H1 (cell line): ENCODE measurements at regions not wholly inside any gene's neighbourhood (a gene's known extent, or its start where the extent isn't known, plus 50 kb on each side); places are given as distances from the start of the nearest gene placed in this dataset.

Experiments
- BCL11A ChIP-seq, 2 experiments: IDR thresholded peaks; one replicate each; pipeline ENCODE4 v1.6.1; 2011; ENCODE audit warnings: low read depth in 2 of 2, low read length in 2 of 2, mild to moderate bottlenecking in 2 of 2
- BRCA1 ChIP-seq: IDR thresholded peaks from 2 replicates; pipeline ENCODE4 v1.6.1; 2012; ENCODE audit warnings: low read depth, low read length, improper control_type of control experiment
- CBX8 ChIP-seq: fragments of 300-800, 300-1000 bp; sonication (generic); IDR thresholded peaks from 2 replicates; pipeline ENCODE4 v1.7.1; 2016; ENCODE audit warnings: low read depth, low read length, borderline replicate concordance
- CEBPB ChIP-seq: IDR thresholded peaks from 2 replicates; pipeline ENCODE4 v1.6.1; 2012; ENCODE audit warnings: low read depth, low read length
- CHD1 ChIP-seq: IDR thresholded peaks from 2 replicates; pipeline ENCODE4 v1.6.1; 2012; ENCODE audit warnings: low read depth, low read length, improper control_type of control experiment
- CTBP2 ChIP-seq: IDR thresholded peaks from 2 replicates; pipeline ENCODE4 v1.7.0; 2011; ENCODE audit warnings: borderline replicate concordance, mild to moderate bottlenecking, moderate library complexity, mixed read lengths, low read length; ENCODE audit not compliant: insufficient read depth, insufficient read length
- EZH2 ChIP-seq: fragments of 200-600 bp; sonication (generic); IDR thresholded peaks from 2 replicates; pipeline ENCODE4 v1.7.1; 2012; ENCODE audit warnings: low read depth, mild to moderate bottlenecking, moderate library complexity, low read length, inconsistent platforms; ENCODE audit not compliant: severe bottlenecking
- GABPA ChIP-seq: IDR thresholded peaks from 2 replicates; pipeline ENCODE4 v1.6.1; 2011; ENCODE audit warnings: mild to moderate bottlenecking, low read length, moderate library complexity, borderline replicate concordance; ENCODE audit not compliant: insufficient read depth
- HDAC2 ChIP-seq, 2 experiments: fragments of 300-600 bp in 1 of 2; sonication (generic) in 1 of 2; IDR thresholded peaks; 2 replicates each; pipeline ENCODE4 v1.6.1; 2011 to 2012; ENCODE audit warnings: low read depth in 2 of 2, low read length in 2 of 2, mild to moderate bottlenecking in 2 of 2, moderate library complexity in 2 of 2, borderline replicate concordance in 1 of 2, inconsistent platforms in 1 of 2
- KDM5A ChIP-seq: fragments of 200-600 bp; IDR thresholded peaks from 2 replicates; pipeline ENCODE4 v1.7.1; 2012; ENCODE audit warnings: mild to moderate bottlenecking, low read length, inconsistent platforms, mixed read lengths
- NANOG ChIP-seq: IDR thresholded peaks from 2 replicates; pipeline ENCODE4 v1.6.1; 2011; ENCODE audit warnings: low read length, low read depth, mild to moderate bottlenecking, inconsistent platforms; ENCODE audit not compliant: insufficient read depth, poor library complexity, severe bottlenecking
- NRF1 ChIP-seq: IDR thresholded peaks from 2 replicates; pipeline ENCODE4 v1.6.1; 2011; ENCODE audit warnings: mild to moderate bottlenecking, low read depth, low read length, improper control_type of control experiment
- POLR2A ChIP-seq, 2 experiments: IDR thresholded peaks; 1 replicate in 1 of 2; 2 replicates in 1 of 2; pipeline ENCODE4 v1.6.1; 2011; ENCODE audit warnings: low read depth in 2 of 2, low read length in 2 of 2, mild to moderate bottlenecking in 2 of 2; ENCODE audit errors: control extremely low read depth in 1 of 2
- POLR2AphosphoS5 ChIP-seq: IDR thresholded peaks from 2 replicates; pipeline ENCODE4 v1.6.1; 2011; ENCODE audit warnings: low read depth, low read length
- POU5F1 ChIP-seq: IDR thresholded peaks from 2 replicates; pipeline ENCODE4 v1.6.1; 2011; ENCODE audit warnings: low read depth, mild to moderate bottlenecking, low read length, moderate library complexity
- SAP30 ChIP-seq: fragments of 300-600 bp; sonication (generic); IDR thresholded peaks from 2 replicates; pipeline ENCODE4 v1.7.1; 2012; ENCODE audit warnings: low read length, moderate library complexity, mild to moderate bottlenecking, inconsistent platforms; ENCODE audit not compliant: insufficient read depth, insufficient replicate concordance
- SIRT6 ChIP-seq: IDR thresholded peaks from one replicate; pipeline ENCODE4 v1.7.1; 2012; ENCODE audit warnings: low read length, inconsistent platforms
- SP4 ChIP-seq: IDR thresholded peaks from 2 replicates; pipeline ENCODE4 v1.6.1; 2012; ENCODE audit warnings: low read length, inconsistent platforms
- SRF ChIP-seq: IDR thresholded peaks from 2 replicates; pipeline ENCODE4 v1.6.1; 2011; ENCODE audit warnings: mild to moderate bottlenecking, low read depth, low read length, moderate library complexity
- TCF12 ChIP-seq: IDR thresholded peaks from 2 replicates; pipeline ENCODE4 v1.6.1; 2011; ENCODE audit warnings: low read depth, mild to moderate bottlenecking, low read length
- YY1 ChIP-seq: IDR thresholded peaks from 2 replicates; pipeline ENCODE4 v1.6.1; 2011; ENCODE audit warnings: low read depth, mild to moderate bottlenecking, low read length

DNA sequence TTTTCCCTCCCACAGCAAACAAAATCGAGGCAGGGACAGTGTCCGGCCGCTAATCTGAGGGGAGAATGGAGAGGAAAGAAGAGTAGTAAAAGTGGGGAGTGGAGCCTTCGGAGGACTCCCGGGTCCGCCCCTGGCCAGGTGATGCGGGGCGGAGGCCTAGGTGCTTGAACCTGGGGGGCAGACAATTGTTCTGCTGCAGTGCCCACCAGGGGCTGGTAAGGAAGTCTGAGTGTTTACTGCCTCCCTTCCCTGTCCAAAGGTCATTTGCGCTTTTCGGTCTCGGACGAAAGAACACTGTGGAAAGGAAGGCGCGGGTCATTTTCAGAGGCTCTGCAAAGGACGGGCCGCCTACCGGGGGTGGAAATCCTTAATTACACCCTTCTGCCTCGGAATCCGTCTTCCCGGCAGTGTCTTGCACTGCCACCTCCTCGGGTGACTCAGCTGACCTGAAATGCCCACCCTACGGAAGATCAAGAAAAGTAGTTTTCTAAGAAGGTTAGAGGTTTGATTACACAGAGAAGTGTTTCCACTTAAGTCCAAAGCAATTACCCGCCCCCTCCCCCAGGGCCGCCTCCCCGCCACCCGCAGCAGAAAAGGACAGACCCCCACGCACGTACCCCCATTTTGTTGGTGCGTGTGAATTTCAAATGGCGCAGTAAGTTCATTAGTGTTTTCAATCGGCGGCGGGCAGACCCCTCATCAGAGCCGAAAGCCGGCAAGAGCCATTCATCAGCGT lies 99.9 kb upstream of the TENM3 start (continued):
- TF ChIP-seq GABPA (no peak), BCL11A (IDR thresholded peaks at IDR 0.05; ENCODE audit: low read depth in 2 of 2, low read length in 2 of 2) (no peak), NANOG (no peak), CHD1 (no peak), SIRT6 (no peak), POLR2A (IDR thresholded peaks at IDR 0.05; ENCODE audit: control extremely low read depth in 1 of 2, low read depth in 2 of 2, low read length in 2 of 2) (no peak), SAP30 (peak; percentile 25), NRF1 (no peak), CTBP2 (peak; percentile 3), EZH2 (no peak), SP4 (no peak), CEBPB (no peak), SRF (no peak), POU5F1 (no peak), BRCA1 (no peak), HDAC2 (IDR thresholded peaks at IDR 0.05; ENCODE audit: borderline replicate concordance in 1 of 2, low read depth in 2 of 2, low read length in 2 of 2) (0 out of 4 replicates have a peak, but pooled peaks of 1 of the 2 experiments have one; percentile 44), KDM5A (no peak), POLR2AphosphoS5 (no peak; the same call in 1 of the 2 replicates), YY1 (no peak), TCF12 (no peak), CBX8 (no peak)
